Activated effector memory CD4-positive, alpha-beta T cell treated with anti-CD3 and anti-CD28 coated beads, Interleukin-2, amount 50 U/mL, for 16 hours (primary cell): ENCODE measurements at regions not wholly inside any gene's neighbourhood (a gene's known extent, or its start where the extent isn't known, plus 50 kb on each side); places are given as distances from the start of the nearest gene placed in this dataset.
"Not testable (repeated sequence)": the region's sequence is repeated elsewhere in the genome, so short reads cannot be mapped to it uniquely, and the experiment has no call there.

Source experiments
- DNase-seq: peaks from one replicate; pipeline ENCODE4 v3.0.0-alpha.2; 2020

DNA sequence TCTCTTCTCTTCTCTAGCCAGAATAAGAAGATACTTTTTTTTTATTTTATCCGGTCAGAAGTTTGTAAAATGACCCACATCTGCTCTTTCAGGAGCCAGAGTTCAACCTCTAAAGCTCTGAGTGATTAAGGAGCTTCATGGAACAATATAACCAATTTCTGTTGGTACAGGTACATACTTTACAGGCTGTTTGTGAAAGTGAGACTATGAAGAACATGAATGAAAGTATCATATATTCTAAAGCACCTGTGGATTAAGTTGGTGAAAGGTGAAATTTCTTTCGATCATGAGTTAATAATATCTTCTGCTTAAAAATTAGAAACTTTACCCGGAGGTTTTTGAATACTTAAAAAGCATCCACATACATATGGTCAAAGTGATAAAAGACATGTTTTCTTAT lies 65.2 kb downstream of the DMRT2 start:
- DNase-seq, result no peak

DNA sequence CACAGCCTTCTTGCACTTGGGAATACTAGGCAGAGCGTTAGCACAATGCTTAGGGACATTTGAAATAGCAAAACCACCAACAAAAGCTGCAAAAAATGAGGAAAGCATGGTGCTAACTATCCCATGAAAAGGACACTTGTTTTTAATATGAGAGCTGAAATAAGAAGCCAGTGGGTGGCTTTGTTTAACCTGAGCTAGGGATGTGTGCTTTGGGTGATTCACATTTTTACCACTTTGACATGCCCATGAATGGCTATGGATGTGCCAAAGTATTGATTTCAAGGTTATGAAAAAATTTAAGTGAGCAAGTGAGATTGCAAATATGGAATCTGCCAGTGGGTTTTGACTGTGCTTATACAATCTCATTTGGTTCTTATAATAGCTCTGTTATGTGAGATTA lies 67.3 kb downstream of the DMRT2 start:
- DNase-seq, result no peak

DNA sequence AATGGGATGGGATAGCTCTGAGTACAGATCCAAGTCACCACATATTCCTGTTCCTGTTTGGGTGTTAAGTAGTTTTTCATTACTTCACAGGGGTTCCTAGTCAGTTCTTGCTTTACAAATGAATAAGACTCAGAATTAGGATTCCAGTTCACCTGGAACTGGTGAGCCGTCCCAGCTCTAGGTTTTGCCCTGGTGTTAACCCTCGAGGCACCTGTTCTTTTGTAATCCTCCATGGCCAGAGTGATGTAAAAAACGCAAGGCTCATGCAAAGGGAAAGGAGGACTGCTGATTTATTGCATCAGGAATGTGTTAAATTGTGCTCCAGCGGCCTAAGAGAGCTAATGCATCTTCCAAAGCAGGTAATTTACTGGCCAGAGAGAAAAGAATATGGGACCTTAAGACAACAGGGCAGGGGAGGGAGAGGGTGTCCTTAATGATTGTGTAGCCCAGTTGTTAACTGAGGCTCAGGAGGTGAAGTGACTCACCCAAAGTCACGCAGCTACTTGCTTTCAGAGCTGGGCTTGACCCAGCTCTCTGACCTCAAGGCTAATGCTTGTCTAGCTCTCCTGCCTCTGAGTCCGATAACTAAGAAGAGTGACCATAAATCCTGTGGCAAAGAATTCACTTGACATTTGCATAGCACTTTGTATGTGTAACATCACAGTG lies 70.5 kb downstream of the DMRT2 start:
- DNase-seq, result no peak

DNA sequence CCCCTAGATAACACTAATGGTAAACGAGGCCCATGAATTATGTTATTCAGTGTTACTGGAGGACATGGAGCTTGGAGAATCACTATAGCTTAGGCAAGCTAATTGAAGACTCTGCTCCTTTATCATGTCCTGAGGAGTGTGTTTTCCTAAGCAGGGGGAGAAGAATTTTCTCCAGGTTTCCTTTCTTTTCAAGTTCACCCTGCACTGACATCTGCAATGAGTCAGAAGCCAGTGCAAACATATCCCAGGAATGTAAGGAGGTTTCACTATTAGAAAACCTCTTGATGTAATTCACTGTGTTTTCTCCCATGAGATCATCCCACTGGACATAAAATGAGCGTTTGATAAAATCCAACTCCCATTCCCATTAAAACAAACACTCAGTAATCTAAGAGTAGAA lies 75.6 kb downstream of the DMRT2 start:
- no peak for DNase-seq

DNA sequence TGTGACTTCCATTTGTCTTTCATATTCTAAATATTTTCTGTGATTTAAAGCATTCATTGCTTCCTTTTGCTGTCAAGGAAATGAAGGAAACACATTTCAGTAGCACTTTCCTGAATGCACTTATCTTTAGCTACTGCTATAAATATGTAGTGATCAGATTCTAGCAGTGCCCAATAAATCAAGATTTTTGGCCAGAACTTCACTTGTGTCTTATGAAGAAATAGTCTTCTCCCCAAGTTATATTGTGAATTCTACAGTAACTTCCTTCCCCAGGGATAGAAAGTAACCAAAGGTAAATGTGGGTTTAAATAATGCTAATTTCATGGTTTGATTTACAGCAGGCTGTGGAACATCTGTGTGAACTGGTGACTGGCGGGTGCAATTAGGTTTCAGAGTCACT lies 77.9 kb downstream of the DMRT2 start:
- no peak for DNase-seq

DNA sequence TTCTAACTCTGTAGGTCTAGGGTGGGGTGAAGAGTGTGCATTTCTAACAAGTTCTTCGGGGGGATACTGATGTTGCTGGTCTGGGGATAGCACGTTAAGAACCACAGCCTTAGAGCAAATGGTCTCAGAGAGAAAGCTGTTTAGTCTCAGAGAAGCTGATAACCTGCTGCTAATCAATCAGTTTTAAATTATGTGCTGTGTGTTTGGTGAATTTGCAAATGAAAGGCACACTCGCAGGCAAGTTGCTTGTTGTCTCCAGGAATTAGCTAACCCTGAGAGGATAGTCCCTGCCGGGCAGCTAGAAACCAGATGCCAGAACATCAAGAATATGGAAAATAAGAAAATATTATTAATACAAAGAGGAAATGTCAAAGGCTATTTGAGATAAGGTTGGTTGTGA lies 79.2 kb downstream of the DMRT2 start:
- no peak for DNase-seq

DNA sequence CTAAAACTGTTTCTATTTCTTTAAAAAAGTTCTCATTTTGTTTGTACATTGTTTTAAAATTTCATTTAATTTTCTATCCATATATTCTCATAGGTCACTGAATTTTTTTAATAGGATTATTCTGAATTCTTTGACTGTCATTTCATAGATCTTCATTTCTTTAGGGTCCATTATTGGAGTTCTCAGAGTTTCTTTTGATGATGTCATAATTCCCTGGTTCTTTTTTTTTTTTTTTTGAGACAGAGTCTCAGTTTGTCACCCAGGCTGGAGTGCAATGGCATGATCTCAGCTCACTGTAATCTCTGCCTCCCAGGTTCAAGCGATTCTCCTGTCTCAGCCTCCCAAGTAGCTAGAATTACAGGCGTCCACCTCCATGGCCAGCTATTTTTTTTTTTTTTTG lies 89.9 kb downstream of the DMRT2 start:
- DNase-seq, result no peak

DNA sequence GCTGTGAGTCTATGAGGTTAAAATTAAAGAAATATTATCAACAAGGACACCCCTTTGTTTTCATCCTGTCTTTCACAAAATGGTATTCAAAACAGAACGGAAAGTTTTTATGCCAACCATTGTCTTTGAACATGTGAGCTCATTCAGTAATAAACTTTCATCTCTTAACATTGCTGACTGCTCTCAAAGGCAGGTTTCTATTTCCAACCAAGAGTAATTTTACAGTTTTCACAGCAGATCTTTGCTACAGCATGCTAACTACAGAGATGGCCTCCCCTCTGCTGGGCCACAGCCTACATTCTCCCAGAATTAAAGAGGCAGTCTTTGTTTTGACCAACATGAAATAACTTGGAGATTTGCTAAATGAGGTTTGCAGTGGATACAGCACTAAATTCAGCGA lies 101.5 kb downstream of the DMRT2 start:
- DNase-seq, result no peak

DNA sequence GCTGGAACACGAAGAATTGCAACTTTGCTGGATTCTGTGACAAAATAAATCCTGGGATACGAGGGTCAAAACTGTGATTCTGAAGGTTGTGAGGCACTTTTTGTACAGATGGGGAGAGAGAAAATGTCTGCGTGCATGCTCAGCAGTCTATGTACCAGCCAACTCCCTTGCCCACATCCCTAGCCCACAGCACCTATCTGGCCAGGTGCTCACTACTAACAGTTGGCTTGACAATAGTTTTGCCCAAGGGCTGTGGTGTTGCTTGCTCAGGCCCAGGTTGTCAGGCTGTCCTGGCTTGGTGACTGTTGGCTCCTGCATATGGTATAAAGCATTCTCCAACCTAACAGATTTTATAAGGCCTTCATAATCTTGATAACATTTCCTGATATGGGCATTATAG lies 102.0 kb downstream of the DMRT2 start:
- DNase-seq, result no peak

DNA sequence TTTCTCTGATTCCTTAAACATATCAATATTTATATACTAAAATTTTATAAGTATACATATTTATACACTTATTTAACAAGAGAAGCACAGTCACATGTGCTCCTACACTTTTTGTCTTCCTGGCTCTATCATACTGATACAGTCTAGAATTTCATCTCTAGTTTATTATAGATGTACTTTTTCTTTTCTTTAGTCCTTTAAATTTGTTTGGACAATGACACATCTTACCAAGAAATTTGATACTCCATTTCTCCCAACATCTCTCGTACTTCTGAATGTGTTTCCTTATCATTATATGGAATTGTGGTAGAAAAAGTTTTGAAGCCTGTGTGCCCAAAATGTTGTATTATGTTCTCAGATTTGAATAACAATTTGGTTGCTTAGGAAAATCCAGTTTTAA lies 104.6 kb downstream of the DMRT2 start:
- no peak for DNase-seq

DNA sequence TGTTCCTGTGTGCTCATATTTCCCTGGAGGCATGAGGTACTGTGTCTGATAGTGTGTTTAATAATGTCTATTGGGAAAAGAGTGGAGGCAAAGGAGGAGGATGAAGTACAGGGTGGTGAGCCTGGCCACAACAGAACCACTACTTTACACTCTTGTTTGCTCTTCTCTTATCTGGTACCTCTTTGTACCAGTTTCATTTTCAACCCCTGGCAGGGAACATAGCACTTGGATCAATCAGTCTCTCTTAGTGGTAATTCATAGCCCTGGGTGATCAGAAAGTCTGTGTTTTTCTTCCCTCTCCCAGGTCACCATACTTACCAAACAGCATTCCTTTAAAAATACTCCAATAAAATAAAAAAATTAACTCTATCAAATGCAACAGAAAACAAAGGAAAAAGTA lies 105.4 kb downstream of the DMRT2 start:
- no peak for DNase-seq

DNA sequence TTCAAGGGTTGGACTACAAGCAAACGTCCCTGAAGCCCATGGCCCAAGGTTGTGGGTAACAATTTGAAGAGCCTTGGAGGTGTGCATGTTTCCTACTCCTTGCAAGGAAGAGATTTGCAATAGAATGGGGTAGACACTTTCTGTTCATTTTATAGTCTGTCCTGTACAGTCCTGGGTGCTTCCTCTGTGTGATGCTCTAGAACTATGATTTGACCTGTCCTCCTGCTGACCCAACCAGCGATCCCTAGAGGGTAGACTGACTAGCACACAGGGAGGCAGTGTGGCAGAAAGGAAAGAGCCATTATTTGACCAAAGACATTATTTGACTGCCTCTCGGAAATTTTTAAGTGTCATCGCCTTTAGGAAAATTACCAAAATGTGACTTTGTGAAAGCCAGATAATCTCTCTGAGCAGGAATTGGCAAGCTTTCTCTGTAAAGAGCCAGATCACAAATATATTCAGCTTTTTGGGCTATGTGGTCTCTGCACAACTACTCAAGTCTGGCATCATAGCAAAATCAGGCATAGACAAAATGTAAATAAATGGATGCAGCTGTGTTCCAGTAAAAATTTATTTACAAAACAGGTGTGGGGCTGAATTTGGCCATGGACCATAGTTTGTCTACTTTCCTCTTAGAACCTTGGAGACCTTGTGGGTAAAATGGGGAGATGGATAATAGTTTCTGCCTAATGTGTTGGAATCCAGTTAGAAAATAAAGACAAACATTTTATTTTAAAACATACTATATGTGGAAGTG lies 106.8 kb downstream of the DMRT2 start:
- no peak for DNase-seq

DNA sequence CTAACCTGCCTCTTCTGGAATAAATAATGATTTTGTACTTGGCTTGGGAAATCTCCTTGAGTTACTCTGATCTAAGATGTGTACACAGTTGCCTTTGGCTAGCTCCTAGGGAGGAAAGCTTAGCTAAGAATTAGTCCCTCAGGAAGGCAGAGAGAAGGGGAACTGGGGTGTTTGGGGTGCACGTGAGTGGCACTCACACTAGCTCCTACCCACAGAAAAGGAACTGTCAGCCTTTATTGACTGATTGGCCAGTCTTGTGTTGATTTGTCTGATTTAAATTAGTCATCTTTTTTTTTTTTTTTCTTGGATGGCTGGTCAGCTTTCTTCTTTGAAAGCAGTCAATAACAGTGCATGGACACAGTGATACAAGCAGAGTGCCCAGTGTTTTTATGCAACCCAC lies 107.7 kb downstream of the DMRT2 start:
- DNase-seq, result no peak

DNA sequence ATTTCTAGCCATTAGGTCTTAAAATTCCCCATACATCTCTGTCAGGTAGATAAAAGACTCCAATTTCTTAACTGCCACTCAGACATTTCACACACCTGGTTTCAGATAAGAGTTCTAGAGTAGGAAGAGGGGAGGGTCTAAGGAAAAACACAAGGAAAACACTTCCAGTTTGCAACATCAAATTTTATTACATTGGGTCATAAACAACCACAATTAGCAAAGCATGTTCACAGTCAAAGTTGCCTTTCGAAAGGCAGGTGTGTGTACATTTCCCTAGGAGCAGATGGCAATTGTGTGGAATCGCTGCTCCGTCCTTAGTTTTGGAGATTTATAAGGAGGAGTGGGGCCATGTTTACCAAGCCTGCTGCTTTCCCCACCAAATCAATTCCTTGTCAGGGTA lies 120.8 kb downstream of the DMRT2 start:
- no peak for DNase-seq

DNA sequence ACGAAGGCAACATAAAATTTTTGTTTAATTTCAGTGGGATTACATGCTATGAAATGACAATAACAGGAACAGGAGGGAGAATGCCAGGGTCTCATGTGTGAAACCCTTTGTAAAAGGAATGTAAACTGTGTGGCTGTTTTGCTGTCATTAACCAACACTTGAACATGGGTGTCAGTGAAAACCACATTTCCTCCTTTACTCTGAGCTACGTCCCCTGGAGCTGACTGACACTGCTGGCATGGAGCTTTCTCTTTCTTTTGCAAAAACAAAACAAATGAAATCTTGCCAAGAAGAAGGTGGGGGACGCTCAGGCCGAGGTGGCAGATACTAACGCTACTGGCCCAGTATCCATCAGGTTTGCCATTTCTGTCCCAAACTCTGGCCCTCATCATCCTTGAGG lies 121.4 kb downstream of the DMRT2 start:
- DNase-seq, result no peak

DNA sequence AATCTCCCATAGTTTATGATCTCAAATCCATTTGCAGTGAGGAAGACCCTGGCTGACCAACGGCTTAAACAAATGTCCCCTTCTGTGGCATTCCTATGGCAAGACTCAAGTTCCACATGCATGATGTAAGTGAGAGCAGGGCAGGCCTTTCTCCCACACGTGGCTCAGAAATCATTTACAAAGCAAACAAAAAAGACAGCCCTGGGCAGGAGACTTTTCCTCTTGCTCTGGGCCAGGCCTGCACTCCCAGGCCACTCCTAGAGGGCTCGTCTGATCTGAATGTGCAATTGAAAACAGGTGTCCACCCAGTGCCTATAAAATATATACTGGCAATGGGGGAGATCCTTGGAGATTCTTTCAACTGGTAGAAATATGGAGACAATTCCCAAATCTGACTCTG lies 123.1 kb downstream of the DMRT2 start:
- no peak for DNase-seq

DNA sequence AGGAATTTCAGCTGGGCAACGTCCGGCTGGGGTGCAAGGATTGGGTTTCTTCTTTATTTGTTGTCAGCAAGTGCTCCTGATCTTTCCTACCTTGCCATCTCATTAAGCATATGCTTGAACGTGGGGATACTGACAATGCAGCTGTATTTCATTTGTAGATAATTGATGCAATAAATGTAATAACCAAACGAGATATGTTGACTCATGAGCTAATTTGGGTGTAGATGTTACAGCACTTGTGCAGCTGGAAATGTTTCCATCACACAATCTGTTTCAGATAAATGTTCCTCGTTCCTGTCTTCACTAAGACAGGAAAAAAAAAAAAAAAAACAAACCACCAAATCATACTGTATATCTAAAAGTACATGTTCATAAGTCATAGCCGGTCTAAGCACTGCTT lies 123.8 kb downstream of the DMRT2 start:
- no peak for DNase-seq

DNA sequence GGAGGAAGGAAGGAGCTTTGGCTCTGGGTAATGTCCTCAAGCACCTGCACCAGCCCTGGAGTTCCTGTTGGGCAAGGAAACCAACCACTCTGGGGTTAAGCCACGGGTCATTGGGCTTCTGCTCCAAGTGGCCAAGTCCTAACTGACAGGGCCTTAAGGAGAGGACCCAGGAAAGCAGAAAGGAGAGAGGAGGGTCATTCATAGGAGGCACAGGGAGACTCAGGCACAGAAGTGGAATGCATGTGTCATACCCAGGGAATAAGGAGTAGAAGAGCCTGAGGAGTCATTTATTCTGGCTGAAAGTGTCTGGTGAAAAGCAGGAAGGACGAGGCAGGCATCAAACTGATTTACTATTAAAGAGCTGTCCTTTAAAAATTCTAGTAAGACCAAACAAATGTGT lies 129.2 kb downstream of the DMRT2 start:
- DNase-seq, result no peak

DNA sequence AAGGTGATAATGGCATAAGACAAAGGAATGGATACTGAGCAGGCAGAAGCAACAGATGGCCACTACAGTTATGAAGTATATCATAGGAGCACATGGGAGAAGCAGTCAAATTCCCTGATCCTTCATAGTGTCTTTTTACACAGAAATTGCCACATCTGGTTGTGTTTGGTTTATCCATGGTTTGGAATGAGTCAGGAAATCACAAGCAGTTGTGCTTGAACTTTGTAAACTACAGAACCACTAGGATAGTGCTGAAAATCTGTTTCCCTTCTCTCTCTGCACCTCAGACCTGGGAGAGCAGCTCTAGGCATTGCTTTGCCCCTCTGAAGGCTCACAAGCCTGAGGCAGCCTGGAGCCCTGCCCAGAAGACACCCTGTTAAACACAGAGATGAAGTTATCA lies 134.0 kb downstream of the DMRT2 start:
- DNase-seq, result no peak

DNA sequence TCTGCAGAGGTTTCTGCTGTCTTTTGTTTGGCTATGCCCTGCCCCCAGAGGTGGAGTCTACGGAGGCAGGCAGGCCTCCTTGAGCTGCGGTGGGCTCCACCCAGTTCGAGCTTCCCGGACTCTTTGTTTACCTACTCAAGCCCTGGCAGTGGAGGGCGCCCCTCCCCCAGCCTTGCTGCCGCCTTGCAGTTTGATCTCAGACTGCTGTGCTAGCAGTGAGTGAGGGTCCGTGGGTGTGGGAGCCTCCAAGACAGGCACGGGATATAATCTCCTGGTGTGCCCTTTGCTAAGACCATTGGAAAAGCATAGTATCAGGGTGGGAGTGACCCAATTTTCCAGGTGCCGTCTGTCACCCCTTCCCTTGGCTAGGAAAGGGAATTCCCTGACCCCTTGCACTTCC lies 137.0 kb downstream of the DMRT2 start:
- DNase-seq, result not testable (repeated sequence)

DNA sequence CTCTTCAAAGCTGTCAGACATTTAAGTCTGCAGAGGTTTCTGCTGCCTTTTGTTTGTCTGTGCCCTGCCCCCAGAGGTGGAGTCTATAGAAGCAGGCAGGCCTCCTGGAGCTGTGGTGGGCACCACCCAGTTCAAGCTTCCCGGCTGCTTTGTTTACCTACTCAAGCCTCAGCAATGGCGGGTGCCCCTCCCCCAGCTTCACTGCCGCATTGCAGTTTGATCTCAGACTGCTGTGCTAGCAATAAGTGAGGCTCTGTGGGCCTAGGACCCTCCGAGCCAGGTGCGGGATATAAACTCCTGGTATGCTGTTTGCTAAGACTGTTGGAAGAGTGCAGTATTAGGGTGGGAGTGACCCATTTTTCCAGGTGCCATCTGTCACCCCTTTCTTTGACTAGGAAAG lies 145.5 kb downstream of the DMRT2 start:
- DNase-seq, result not testable (repeated sequence)

DNA sequence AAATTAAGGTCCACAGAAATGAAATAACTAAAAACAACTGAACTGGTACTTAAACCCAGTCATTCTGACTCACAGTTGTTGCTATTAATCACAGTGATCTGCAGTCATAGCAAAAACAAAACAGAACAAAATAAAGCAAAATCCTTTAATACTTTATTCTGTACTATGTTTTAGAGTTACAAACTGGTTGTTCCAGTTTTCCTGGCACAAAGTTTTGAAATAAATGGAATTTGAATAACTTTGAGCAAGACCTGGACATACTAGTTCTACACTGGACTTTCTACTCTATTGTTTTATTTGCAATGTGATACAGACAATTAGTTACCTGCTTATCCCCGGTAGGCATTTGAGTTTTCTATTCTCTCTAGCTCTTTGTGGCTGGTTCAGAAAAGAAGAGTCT lies 147.9 kb downstream of the DMRT2 start:
- no peak for DNase-seq

DNA sequence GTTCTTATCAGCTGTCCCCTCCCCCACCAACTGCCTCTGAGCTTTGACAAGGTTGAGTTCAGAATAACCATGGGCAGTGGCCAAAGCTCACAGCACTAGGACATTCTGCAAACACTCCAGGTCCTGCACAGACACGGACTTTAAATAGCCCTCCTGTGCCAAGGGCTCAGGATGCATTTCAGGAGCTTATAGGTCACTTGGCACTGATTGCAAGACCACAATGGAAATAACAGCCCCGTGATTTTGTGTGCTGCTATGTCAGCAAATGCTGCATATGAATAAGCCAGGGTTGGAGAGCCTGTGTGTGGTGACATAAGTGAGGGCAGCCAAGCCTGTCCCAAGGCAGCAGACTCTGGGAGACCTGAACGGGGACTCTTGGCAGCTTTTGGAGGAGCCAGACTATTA lies 150.7 kb downstream of the DMRT2 start:
- no peak for DNase-seq

DNA sequence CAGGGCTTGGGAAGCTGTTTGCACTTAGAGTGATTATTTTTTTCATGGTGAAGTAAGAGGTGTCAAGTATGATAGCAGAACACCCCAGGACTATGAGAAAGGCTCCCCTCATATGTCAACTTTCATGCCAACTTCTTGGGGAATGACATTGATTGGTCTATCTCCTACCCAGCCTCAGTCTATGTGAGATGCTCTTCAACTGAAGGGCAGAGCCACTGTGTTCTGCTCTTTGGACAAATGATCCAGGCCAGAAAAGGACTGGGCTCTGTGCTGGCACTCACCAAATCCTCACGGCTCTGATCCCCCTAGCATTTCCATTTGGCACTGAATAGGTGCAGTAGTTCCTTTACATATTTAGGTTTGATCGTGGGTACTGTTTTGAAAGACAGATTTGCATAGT lies 151.1 kb downstream of the DMRT2 start:
- DNase-seq, result no peak

DNA sequence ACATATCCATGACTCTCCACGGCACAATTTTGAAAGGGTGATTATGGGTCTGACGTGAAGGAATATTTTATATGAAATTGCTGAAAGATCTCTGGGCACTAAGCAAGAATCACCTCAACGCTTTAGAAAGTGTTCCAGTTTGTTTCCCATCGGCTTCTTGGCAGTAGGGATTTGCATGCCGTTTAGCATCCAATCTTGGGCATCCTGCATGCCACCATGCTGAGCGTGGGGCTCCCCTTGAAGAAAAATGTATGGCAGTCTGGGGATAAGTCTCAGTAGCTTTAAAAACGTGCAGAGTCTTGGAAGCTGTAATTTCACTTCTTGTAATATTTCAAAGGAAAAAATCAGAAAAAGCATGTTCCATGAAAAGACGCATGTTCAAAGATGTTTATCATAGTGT lies 151.7 kb downstream of the DMRT2 start:
- no peak for DNase-seq
